GM20000 (cell line): ENCODE measurements at regions not wholly inside any gene's neighbourhood (a gene's known extent, or its start where the extent isn't known, plus 50 kb on each side); places are given as distances from the start of the nearest gene placed in this dataset.

ENCODE experiments used
- DNase-seq: peaks from one replicate; pipeline ENCODE4 v3.0.0; 2012; ENCODE audit warnings: low spot score
- TF ChIP-seq, protein P1 (sequence below): IDR thresholded peaks from 2 replicates; pipeline ENCODE4 v1.5.1; 2012; ENCODE audit warnings: mild to moderate bottlenecking, control low read depth; ENCODE audit errors: extremely low read depth, missing control alignments

GRCh38 chr14:82528016-82528415 is 994.4 kb upstream of the SEL1L start:
- TF ChIP-seq, protein P1, sequence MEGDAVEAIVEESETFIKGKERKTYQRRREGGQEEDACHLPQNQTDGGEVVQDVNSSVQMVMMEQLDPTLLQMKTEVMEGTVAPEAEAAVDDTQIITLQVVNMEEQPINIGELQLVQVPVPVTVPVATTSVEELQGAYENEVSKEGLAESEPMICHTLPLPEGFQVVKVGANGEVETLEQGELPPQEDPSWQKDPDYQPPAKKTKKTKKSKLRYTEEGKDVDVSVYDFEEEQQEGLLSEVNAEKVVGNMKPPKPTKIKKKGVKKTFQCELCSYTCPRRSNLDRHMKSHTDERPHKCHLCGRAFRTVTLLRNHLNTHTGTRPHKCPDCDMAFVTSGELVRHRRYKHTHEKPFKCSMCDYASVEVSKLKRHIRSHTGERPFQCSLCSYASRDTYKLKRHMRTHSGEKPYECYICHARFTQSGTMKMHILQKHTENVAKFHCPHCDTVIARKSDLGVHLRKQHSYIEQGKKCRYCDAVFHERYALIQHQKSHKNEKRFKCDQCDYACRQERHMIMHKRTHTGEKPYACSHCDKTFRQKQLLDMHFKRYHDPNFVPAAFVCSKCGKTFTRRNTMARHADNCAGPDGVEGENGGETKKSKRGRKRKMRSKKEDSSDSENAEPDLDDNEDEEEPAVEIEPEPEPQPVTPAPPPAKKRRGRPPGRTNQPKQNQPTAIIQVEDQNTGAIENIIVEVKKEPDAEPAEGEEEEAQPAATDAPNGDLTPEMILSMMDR, result no peak
- DNase-seq, result no peak

DNA sequence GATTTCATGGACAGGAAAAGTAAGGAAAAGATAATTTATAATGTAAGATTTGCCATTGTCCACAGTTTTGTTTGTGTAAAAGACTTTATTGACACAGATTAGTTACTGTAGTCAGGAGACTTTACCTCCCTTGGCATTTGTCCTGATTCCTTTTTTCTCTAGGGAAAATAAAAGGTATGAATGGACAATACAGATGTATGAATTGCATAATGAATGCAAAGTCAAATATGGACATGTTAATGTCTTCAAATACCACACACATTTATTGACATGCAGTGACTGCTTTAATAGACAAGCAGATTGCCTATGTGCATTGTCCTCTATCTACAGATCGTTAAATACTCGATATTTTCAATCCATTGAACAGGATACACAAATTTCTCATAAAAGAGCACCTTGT is 999.7 kb upstream of the SEL1L start:
- TF ChIP-seq, protein P1, result no peak
- DNase-seq, result no peak

GRCh38 chr14:82536566-82536965 is 1002.9 kb upstream of the SEL1L start:
- no peak for DNase-seq
- TF ChIP-seq, protein P1, result no peak

DNA sequence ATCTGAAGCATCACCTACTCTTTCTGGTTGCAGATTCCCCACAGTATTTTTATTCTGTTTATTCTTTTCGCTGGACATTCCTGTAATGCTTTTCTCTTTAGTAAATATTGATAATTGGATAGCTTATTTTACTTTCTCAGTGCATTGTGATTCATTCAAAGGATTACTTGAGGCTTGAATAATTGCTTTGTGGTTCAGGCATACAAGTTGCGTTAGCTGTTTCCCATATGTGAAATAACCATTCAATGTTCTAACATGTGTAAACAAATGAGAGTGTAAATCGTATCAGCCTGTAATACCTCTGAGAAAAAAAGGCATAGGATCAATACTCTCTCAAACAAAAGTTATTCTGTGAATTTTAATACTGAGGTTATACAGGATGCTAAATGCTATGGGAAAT is 1004.2 kb upstream of the SEL1L start:
- TF ChIP-seq, protein P1, result no peak
- no peak for DNase-seq

GRCh38 chr14:82546401-82546800 is 1012.7 kb upstream of the SEL1L start:
- no peak for DNase-seq

DNA sequence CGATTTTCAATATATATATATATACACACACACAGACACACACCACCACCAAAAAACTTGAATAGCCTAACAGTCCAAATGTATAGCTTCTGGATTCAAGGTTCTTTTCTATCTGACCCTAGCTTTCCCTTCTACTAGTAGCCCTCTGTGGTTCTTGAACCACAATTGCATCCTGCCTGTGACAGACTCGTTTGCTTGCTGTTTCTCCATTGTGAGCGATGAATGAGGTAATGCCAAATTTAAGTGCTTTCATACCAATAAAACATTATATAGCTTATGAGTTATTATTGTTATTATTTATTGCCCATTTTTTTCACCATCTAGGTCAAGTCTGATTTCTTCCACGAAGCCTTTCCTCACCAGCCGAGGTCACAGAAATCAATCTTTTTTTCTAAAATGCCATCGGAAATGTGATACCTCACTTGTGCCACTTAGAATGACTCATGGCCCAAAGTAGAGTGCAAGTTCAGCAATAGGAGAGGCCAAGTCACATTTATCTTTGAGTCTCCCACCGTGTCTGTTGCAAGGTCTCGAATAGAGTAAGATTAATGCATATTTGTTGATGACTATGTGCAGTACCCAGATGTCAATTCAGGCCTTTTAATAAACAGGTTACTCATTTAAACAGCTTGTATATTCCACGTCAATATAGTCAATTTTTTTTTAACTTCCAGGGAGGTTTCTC is 1015.8 kb upstream of the SEL1L start:
- no peak for DNase-seq
- TF ChIP-seq, protein P1, result no peak

More at GRCh38 chr14:82546401-82546800, 1012.7 kb upstream of the SEL1L start:
- TF ChIP-seq, protein P1, result no peak

DNA sequence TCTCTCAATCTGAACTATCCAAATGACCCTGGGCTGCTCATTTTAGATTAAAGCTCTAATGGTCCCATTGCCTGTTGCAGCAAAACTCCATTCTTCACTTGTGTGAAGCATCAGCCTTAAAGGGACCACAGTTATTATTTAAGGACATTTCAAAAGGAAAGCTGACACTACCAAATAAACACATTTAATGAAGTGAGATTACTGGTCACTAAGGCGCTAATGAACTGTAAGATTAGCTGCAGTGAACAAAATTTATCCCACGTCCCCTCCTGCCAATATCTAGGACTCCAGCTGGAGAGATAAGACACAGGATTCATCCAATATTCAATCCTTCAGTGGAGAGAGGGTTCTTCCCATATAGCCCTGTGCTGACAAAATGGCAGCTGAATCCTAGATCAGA is 1029.2 kb upstream of the SEL1L start:
- DNase-seq, result no peak
- TF ChIP-seq, protein P1, result no peak
